Lower leg skin (tissue), 4 donors: ENCODE measurements at regions not wholly inside any gene's neighbourhood (a gene's known extent, or its start where the extent isn't known, plus 50 kb on each side); places are given as distances from the start of the nearest gene placed in this dataset.

Source experiments
- DNase-seq, 2 donors: peaks; one replicate each; pipeline ENCODE4 v3.0.0-alpha.2; 2019; ENCODE audit warnings: low spot score in 2 of 2
- H3K4me3 ChIP-seq: fragments of 200-600 bp; sonication (generic); 2 replicates; pipeline ENCODE4 v1.5.1; 2017; ENCODE audit warnings: mild to moderate bottlenecking, low read depth; ENCODE audit not compliant: poor library complexity, severe bottlenecking
- CTCF ChIP-seq, 3 donors: fragments of 450-650 bp; IDR thresholded peaks; one replicate each; pipeline ENCODE4 v1.5.1; 2016; ENCODE audit warnings: antibody characterized with exemption in 3 of 3, mild to moderate bottlenecking in 3 of 3, moderate library complexity in 2 of 3
- POLR2A ChIP-seq, 2 donors: fragments of 450-650 bp; IDR thresholded peaks; one replicate each; pipeline ENCODE4 v1.6.1; 2016 to 2017; ENCODE audit warnings: antibody characterized with exemption in 2 of 2, mild to moderate bottlenecking in 1 of 2, moderate library complexity in 1 of 2
- WGBS, 2 donors: methylation state at CpG; one replicate each; pipeline ENCODE4 v1.1.5; 2018; 5-methylcytosine and 5-hydroxymethylcytosine counted together
- intact Hi-C: fragments of 100-400 bp; cut with DNase I; formaldehyde crosslinking; loops from one replicate; pipeline ENCODE4 v1.15.0; 2023; ENCODE audit warnings: low total_unique reads

GRCh38 chr1:29712801-29713200, 476.5 kb downstream of the PTPRU start:
- no peak overlapping the region for H3K4me3 ChIP-seq
- TF ChIP-seq POLR2A (IDR thresholded peaks at IDR 0.05): no peak
- no peak for DNase-seq
- WGBS, 2 donors: 56 to 63% methylated on average over 7 of the region's 7 CpGs
- intact Hi-C loops: no loop called here

- WGBS, 2 donors: 57% methylated on average over 4 of the region's 4 CpGs
- DNase-seq: no peak
- no peak for TF ChIP-seq POLR2A (IDR thresholded peaks at IDR 0.05)
- no peak for TF ChIP-seq CTCF (IDR thresholded peaks at IDR 0.05)
- intact Hi-C loops: no loop called here
- H3K4me3 ChIP-seq: no peak overlapping the region
Measured at GRCh38 chr1:29712284-29712651, 475.9 kb downstream of the PTPRU start.

- WGBS, 2 donors: 56 to 65% methylated on average over 7 of the region's 7 CpGs
- DNase-seq: no peak
- no peak overlapping the region for H3K4me3 ChIP-seq
- intact Hi-C loops: no loop called here
- TF ChIP-seq POLR2A (IDR thresholded peaks at IDR 0.05) (no peak), CTCF (IDR thresholded peaks at IDR 0.05) (no peak)
Measured at GRCh38 chr1:29711582-29712283, 475.4 kb downstream of the PTPRU start.

GRCh38 chr1:29709704-29710280, 473.5 kb downstream of the PTPRU start:
- DNase-seq: no peak
- 23 to 26% methylated on average over 9 of the region's 9 CpGs for WGBS, 2 donors
- intact Hi-C loops: loop anchor here (10.0 kb wide), 2 partner anchors 465 to 1215 kb away; no protein-coding TSS in a partner anchor
- no peak overlapping the region for H3K4me3 ChIP-seq
- TF ChIP-seq CTCF (IDR thresholded peaks at IDR 0.05) (no peak), POLR2A (IDR thresholded peaks at IDR 0.05) (no peak)

- intact Hi-C loops: loop anchor here (10.0 kb wide), 2 partner anchors 464 to 1216 kb away; no protein-coding TSS in a partner anchor
Measured at GRCh38 chr1:29708796-29709703, 472.7 kb downstream of the PTPRU start.

More at GRCh38 chr1:29708796-29709703, 472.7 kb downstream of the PTPRU start:
- no peak for DNase-seq
- no peak overlapping the region for H3K4me3 ChIP-seq
- 34 to 36% methylated on average over 13 of the region's 13 CpGs for WGBS, 2 donors
- no peak for TF ChIP-seq POLR2A (IDR thresholded peaks at IDR 0.05)
- TF ChIP-seq CTCF (IDR thresholded peaks at IDR 0.05): no peak
